ENCODE measurements at regions not wholly inside any gene's neighbourhood (a gene's known extent, or its start where the extent isn't known, plus 50 kb on each side); places are given as distances from the start of the nearest gene placed in this dataset.

DNA sequence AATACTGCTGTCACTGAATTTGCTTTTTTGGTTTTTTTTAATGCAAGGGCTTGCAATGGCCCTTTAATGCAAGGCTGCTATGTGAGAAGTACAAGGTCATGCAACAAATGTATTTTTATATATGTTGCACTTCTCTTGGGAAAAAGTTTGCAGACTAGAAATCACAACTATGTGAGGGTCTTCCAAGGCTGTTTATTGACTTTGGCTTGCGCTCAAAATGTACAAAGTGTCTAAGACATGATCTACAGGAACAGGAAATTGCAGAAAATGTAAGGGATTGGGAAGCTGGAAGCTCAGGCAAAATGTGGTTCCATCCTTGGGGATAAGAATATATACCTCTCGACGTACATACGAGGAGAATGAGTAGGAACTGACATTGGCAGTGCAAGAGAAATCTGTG, 92.2 kb upstream of the F13A1 start:
- Histone ChIP-seq H3K27ac (ENCODE audit: low read depth, low read length) (no peak overlapping the region), H3K4me3 (ENCODE audit: insufficient read depth, low read length, poor library complexity, severe bottlenecking) (no peak overlapping the region), H3K9me2 (replicated peaks; ENCODE audit: insufficient read depth, low read length) (no peaks in the 10 kb centered on the region), H3K36me3 (ENCODE audit: low read length) (no peaks in the 10 kb centered on the region), H3K27me3 (ENCODE audit: low read length) (no peaks in the 10 kb centered on the region), H3K9me3 (ENCODE audit: insufficient read depth, low read length) (no peaks in the 10 kb centered on the region), H4K20me1 (ENCODE audit: low read depth, low read length) (no peaks in the 10 kb centered on the region), H3K4me2 (ENCODE audit: low read depth, low read length, poor library complexity, severe bottlenecking) (no peak overlapping the region), H3F3A (ENCODE audit: insufficient read depth) (peaks cover 2% of the 10 kb centered on the region; the same call in 1 of the 2 replicates), H3K79me2 (ENCODE audit: insufficient read depth, low read length) (no peaks in the 10 kb centered on the region), H3K9ac (ENCODE audit: low read length) (no peak overlapping the region), H2AFZ (ENCODE audit: low read depth, low read length, severe bottlenecking) (no peak overlapping the region)
- TF ChIP-seq, protein P1, sequence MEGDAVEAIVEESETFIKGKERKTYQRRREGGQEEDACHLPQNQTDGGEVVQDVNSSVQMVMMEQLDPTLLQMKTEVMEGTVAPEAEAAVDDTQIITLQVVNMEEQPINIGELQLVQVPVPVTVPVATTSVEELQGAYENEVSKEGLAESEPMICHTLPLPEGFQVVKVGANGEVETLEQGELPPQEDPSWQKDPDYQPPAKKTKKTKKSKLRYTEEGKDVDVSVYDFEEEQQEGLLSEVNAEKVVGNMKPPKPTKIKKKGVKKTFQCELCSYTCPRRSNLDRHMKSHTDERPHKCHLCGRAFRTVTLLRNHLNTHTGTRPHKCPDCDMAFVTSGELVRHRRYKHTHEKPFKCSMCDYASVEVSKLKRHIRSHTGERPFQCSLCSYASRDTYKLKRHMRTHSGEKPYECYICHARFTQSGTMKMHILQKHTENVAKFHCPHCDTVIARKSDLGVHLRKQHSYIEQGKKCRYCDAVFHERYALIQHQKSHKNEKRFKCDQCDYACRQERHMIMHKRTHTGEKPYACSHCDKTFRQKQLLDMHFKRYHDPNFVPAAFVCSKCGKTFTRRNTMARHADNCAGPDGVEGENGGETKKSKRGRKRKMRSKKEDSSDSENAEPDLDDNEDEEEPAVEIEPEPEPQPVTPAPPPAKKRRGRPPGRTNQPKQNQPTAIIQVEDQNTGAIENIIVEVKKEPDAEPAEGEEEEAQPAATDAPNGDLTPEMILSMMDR (IDR thresholded peaks at IDR 0.05; ENCODE audit: insufficient read depth, low read length, poor library complexity, severe bottlenecking), result no peak
- TF ChIP-seq EZH2phosphoT487 (conservative IDR thresholded peaks at IDR 0.05; ENCODE audit: low read length), result no peak

DNA sequence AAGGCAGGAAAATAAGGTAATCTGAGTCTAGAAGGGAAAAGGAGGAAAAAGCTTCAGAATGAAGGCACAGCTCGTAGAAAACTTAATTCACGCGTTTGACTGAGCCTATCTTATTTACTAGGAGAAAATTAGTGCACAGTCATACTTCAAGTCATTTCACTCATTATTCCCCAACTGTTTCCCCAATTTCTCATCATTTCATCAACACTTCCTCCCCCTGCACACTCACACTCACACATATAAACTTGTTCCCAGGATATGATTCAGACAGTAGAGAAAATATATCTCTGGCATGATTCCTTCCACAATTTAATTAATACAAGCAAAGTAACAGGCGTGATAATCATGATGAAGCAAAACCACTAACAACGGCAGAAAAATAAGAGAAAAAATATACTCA, 94.5 kb upstream of the F13A1 start:
- Histone ChIP-seq H3K27me3 (ENCODE audit: low read length) (no peaks in the 10 kb centered on the region), H3K9ac (ENCODE audit: low read length) (no peak overlapping the region), H3K9me3 (ENCODE audit: insufficient read depth, low read length) (no peaks in the 10 kb centered on the region), H3K36me3 (ENCODE audit: low read length) (no peaks in the 10 kb centered on the region), H3K9me2 (replicated peaks; ENCODE audit: insufficient read depth, low read length) (no peaks in the 10 kb centered on the region), H3K4me2 (ENCODE audit: low read depth, low read length, poor library complexity, severe bottlenecking) (no peak overlapping the region), H3K79me2 (ENCODE audit: insufficient read depth, low read length) (no peaks in the 10 kb centered on the region), H2AFZ (ENCODE audit: low read depth, low read length, severe bottlenecking) (no peak overlapping the region), H3K4me3 (ENCODE audit: insufficient read depth, low read length, poor library complexity, severe bottlenecking) (no peak overlapping the region), H3K27ac (ENCODE audit: low read depth, low read length) (no peak overlapping the region), H3F3A (ENCODE audit: insufficient read depth) (no peaks in the 10 kb centered on the region), H4K20me1 (ENCODE audit: low read depth, low read length) (no peaks in the 10 kb centered on the region)
- TF ChIP-seq, protein P1 (IDR thresholded peaks at IDR 0.05; ENCODE audit: insufficient read depth, low read length, poor library complexity, severe bottlenecking), result no peak
- no peak for TF ChIP-seq EZH2phosphoT487 (conservative IDR thresholded peaks at IDR 0.05; ENCODE audit: low read length)

DNA sequence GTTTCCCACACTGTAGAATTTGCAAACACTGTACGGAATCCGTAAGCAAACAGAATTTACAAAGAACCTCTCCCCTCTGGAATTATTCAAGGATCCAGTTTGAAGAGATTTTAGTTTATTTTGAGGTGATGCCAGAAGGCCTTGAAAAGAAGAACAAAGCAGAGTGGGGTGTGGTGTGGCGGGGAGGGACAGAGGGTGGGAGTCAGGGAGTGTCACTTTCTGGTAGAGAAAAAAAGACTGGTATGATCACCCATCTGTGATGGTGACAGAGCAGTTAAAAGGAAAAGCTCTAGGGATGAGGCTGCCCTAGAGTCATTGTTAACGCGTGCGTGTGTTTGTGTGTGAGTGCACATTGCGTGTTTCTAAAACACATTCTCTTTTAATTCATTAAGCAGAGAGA, 97.0 kb upstream of the F13A1 start:
- no peak overlapping the region for H3K4me3 ChIP-seq (ENCODE audit: insufficient read depth, low read length, poor library complexity, severe bottlenecking)
- H3K9ac ChIP-seq (ENCODE audit: low read length), result no peak overlapping the region
- no peaks in the 10 kb centered on the region for H3K36me3 ChIP-seq (ENCODE audit: low read length)
- no peaks in the 10 kb centered on the region for H4K20me1 ChIP-seq (ENCODE audit: low read depth, low read length)
- no peaks in the 10 kb centered on the region for H3K9me2 ChIP-seq (replicated peaks; ENCODE audit: insufficient read depth, low read length)
- no peaks in the 10 kb centered on the region for H3K9me3 ChIP-seq (ENCODE audit: insufficient read depth, low read length)
- TF ChIP-seq, protein P1 (IDR thresholded peaks at IDR 0.05; ENCODE audit: insufficient read depth, low read length, poor library complexity, severe bottlenecking), result no peak
- TF ChIP-seq EZH2phosphoT487 (conservative IDR thresholded peaks at IDR 0.05; ENCODE audit: low read length), result no peak
- H3K27ac ChIP-seq (ENCODE audit: low read depth, low read length), result no peak overlapping the region
- no peaks in the 10 kb centered on the region for H3K79me2 ChIP-seq (ENCODE audit: insufficient read depth, low read length)
- H3K4me2 ChIP-seq (ENCODE audit: low read depth, low read length, poor library complexity, severe bottlenecking), result no peak overlapping the region
- no peak overlapping the region for H2AFZ ChIP-seq (ENCODE audit: low read depth, low read length, severe bottlenecking)
- no peaks in the 10 kb centered on the region for H3K27me3 ChIP-seq (ENCODE audit: low read length)
- no peaks in the 10 kb centered on the region for H3F3A ChIP-seq (ENCODE audit: insufficient read depth)
